ENCODE measurements at regions not wholly inside any gene's neighbourhood (a gene's known extent, or its start where the extent isn't known, plus 50 kb on each side); places are given as distances from the start of the nearest gene placed in this dataset.

DNA sequence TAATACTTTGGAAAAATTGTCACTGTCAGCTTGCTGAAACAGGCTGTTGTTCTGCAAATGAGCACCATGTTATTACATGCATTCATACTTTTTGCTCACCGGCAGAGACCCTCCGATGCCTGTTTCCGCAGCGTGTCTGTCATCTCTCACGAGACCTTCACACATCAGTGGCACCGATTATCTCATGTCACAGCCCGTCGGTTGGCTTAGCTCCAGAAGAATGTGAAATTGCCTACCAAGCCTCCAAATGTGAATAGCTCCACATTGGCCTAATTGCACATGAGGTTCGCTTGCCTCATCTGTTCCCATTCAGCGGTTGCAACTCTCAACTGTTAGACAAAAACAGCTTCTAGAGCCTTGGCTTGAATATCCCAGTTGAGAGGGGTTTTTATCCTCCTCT is 233.0 kb downstream of the ACTR3 start:
- TF ChIP-seq POLR2A (IDR thresholded peaks at IDR 0.05) = no peak
- TF ChIP-seq CTCF (IDR thresholded peaks at IDR 0.05) = no peak
